ENCODE measurements at regions not wholly inside any gene's neighbourhood (a gene's known extent, or its start where the extent isn't known, plus 50 kb on each side); places are given as distances from the start of the nearest gene placed in this dataset.

- H3K4me2 ChIP-seq: no peak overlapping the region
- H3K4me1 ChIP-seq: no peaks in the 10 kb centered on the region
- FAIRE-seq (no peak), DNase-seq (ENCODE audit: low read depth in 1 of 2, low spot score in 1 of 2) (no peak), ATAC-seq (no peak)
- H3K4me3 ChIP-seq: no peak overlapping the region
- TF ChIP-seq ZFP36 (IDR thresholded peaks at IDR 0.05; ENCODE audit: borderline replicate concordance, partially characterized antibody) (no peak), NPAS2 (CRISPR knock-in tag; IDR thresholded peaks at IDR 0.05; ENCODE audit: borderline replicate concordance) (no peak), CHD4 (IDR thresholded peaks at IDR 0.05; ENCODE audit: borderline replicate concordance) (no peak)
- no peak overlapping the region for H3K27ac ChIP-seq
- CTCF ChIA-PET: no interaction called here
- POLR2A ChIA-PET: no interaction called here
- no peaks in the 10 kb centered on the region for H3K9me3 ChIP-seq
- WGBS (ENCODE audit: missing lambda C conversion rate): 54% methylated on average over 2 of the region's 2 CpGs
These were observed 323.1 kb downstream of the PCDH18 start for GRCh38 chr4:137209240-137209639.

- DNase-seq (ENCODE audit: low read depth in 1 of 2, low spot score in 1 of 2): no peak
- FAIRE-seq: no peak
- Histone ChIP-seq H3K4me3 (no peak overlapping the region), H3K9me3 (no peaks in the 10 kb centered on the region), H3K4me1 (no peaks in the 10 kb centered on the region), H3K27ac (no peak overlapping the region), H3K4me2 (no peak overlapping the region)
- ChIA-PET CTCF (no interaction called here), POLR2A (no interaction called here)
- TF ChIP-seq ZSCAN20 (CRISPR knock-in tag; IDR thresholded peaks at IDR 0.05) (no peak), BCL3 (IDR thresholded peaks at IDR 0.05) (no peak), RAD21 (conservative IDR thresholded peaks at IDR 0.05 in 1 of 2, IDR thresholded peaks at IDR 0.05 in 1 of 2) (no peak)
- no peak for ATAC-seq
- WGBS (ENCODE audit: missing lambda C conversion rate): 0% methylated on average over 1 of the region's 1 CpG
These were observed 325.5 kb downstream of the PCDH18 start for GRCh38 chr4:137206781-137207180.

GRCh38 chr4:137203601-137204000 lies 328.7 kb downstream of the PCDH18 start:
- CTCF ChIA-PET: no interaction called here
- DNase-seq (ENCODE audit: low read depth in 1 of 2, low spot score in 1 of 2): no peak
- no peak overlapping the region for H3K4me3 ChIP-seq
- POLR2A ChIA-PET: no interaction called here
- WGBS (ENCODE audit: missing lambda C conversion rate): 14% methylated on average over 2 of the region's 2 CpGs
- TF ChIP-seq RAD21 (conservative IDR thresholded peaks at IDR 0.05 in 1 of 2, IDR thresholded peaks at IDR 0.05 in 1 of 2) (no peak), KDM1A (IDR thresholded peaks at IDR 0.05; ENCODE audit: low read depth) (no peak), NPAS2 (CRISPR knock-in tag; IDR thresholded peaks at IDR 0.05; ENCODE audit: borderline replicate concordance) (no peak), ZC3H11A (IDR thresholded peaks at IDR 0.05) (no peak)
- no peak overlapping the region for H3K4me2 ChIP-seq
- H3K9me3 ChIP-seq: no peaks in the 10 kb centered on the region
- ATAC-seq: no peak
- no peak overlapping the region for H3K27ac ChIP-seq
- no peaks in the 10 kb centered on the region for H3K4me1 ChIP-seq
- FAIRE-seq: no peak

- FAIRE-seq (no peak), DNase-seq (ENCODE audit: low read depth in 1 of 2, low spot score in 1 of 2) (no peak), ATAC-seq (no peak)
- H3K4me3 ChIP-seq: no peak overlapping the region
- WGBS (ENCODE audit: missing lambda C conversion rate): 13% methylated on average over 2 of the region's 2 CpGs
- no peak overlapping the region for H3K27ac ChIP-seq
- H3K4me1 ChIP-seq: no peaks in the 10 kb centered on the region
- ChIA-PET CTCF (no interaction called here), POLR2A (no interaction called here)
- no peaks in the 10 kb centered on the region for H3K9me3 ChIP-seq
- no peak overlapping the region for H3K4me2 ChIP-seq
- no peak for TF ChIP-seq KDM1A (IDR thresholded peaks at IDR 0.05; ENCODE audit: low read depth)
- TF ChIP-seq MAZ (IDR thresholded peaks at IDR 0.05; ENCODE audit: borderline replicate concordance, low read depth, low read length): no peak
- no peak for TF ChIP-seq NR3C1 (IDR thresholded peaks at IDR 0.05)
- TF ChIP-seq MYC (IDR thresholded peaks at IDR 0.05; ENCODE audit: borderline replicate concordance, low read length): no peak
- TF ChIP-seq E2F6 (IDR thresholded peaks at IDR 0.05; ENCODE audit: borderline replicate concordance, low read depth): no peak
- no peak for TF ChIP-seq FOXS1 (CRISPR knock-in tag; IDR thresholded peaks at IDR 0.05)
- TF ChIP-seq ATOH8 (CRISPR knock-in tag; IDR thresholded peaks at IDR 0.05; ENCODE audit: low read depth): no peak
- TF ChIP-seq TFCP2L1 (CRISPR knock-in tag; IDR thresholded peaks at IDR 0.05): no peak
- no peak for TF ChIP-seq USF2 (IDR thresholded peaks at IDR 0.05)
- TF ChIP-seq HMGXB4 (CRISPR knock-in tag; IDR thresholded peaks at IDR 0.05; ENCODE audit: borderline replicate concordance): no peak
- no peak for TF ChIP-seq ZSCAN20 (CRISPR knock-in tag; IDR thresholded peaks at IDR 0.05)
- no peak for TF ChIP-seq CBX2 (IDR thresholded peaks at IDR 0.05; ENCODE audit: borderline replicate concordance, low read depth)
- TF ChIP-seq BCL3 (IDR thresholded peaks at IDR 0.05): no peak
- no peak for TF ChIP-seq SMC3 (IDR thresholded peaks at IDR 0.05)
- no peak for TF ChIP-seq HES2 (IDR thresholded peaks at IDR 0.05)
- TF ChIP-seq HDAC2 (IDR thresholded peaks at IDR 0.05): no peak
- TF ChIP-seq ELK1 (IDR thresholded peaks at IDR 0.05; ENCODE audit: low read depth, low read length): no peak
These were observed 332.0 kb downstream of the PCDH18 start for GRCh38 chr4:137200322-137200721.

All from A549 (cell line).